OCI-LY7 (cell line): ENCODE measurements at regions not wholly inside any gene's neighbourhood (a gene's known extent, or its start where the extent isn't known, plus 50 kb on each side); places are given as distances from the start of the nearest gene placed in this dataset.

Source experiments
- CTCF ChIP-seq: fragments of 200-600 bp; sonication (generic); conservative IDR thresholded peaks from 2 replicates; pipeline ENCODE4 v1.5.1; 2014; ENCODE audit warnings: mild to moderate bottlenecking, antibody characterized with exemption, low read length, moderate library complexity, mixed read lengths
- EZH2phosphoT487 ChIP-seq: fragments of 200-600 bp; sonication (generic); IDR thresholded peaks from 2 replicates; pipeline ENCODE4 v1.6.1; 2018; ENCODE audit warnings: low read depth, borderline replicate concordance, mild to moderate bottlenecking, mixed run types, antibody characterized with exemption, low read length, moderate library complexity, mixed read lengths

- TF ChIP-seq EZH2phosphoT487 (no peak), CTCF (no peak)
These were observed 464.8 kb downstream of the CBLN4 start for GRCh38 chr20:55540486-55540885.
